ENCODE measurements at regions not wholly inside any gene's neighbourhood (a gene's known extent, or its start where the extent isn't known, plus 50 kb on each side); places are given as distances from the start of the nearest gene placed in this dataset.

GRCh38 chr4:180635281-180635680, 1607.9 kb upstream of the TENM3 start:
- no peak for DNase-seq (ENCODE audit: low read depth in 2 of 2)

GRCh38 chr4:180636696-180637404, 1606.4 kb upstream of the TENM3 start:
- DNase-seq (ENCODE audit: low read depth in 2 of 2) = no peak

GRCh38 chr4:180637616-180638015, 1605.6 kb upstream of the TENM3 start:
- DNase-seq (ENCODE audit: low read depth in 2 of 2) = no peak

GRCh38 chr4:180640193-180640592, 1603.0 kb upstream of the TENM3 start:
- DNase-seq (ENCODE audit: low read depth in 2 of 2) = no peak

GRCh38 chr4:180641495-180641894, 1601.7 kb upstream of the TENM3 start:
- no peak for DNase-seq (ENCODE audit: low read depth in 2 of 2)

GRCh38 chr4:180642732-180643131, 1600.5 kb upstream of the TENM3 start:
- no peak for DNase-seq (ENCODE audit: low read depth in 2 of 2)

GRCh38 chr4:180650273-180650672, 1592.9 kb upstream of the TENM3 start:
- DNase-seq (ENCODE audit: low read depth in 2 of 2) = no peak

GRCh38 chr4:180652533-180652932, 1590.7 kb upstream of the TENM3 start:
- DNase-seq (ENCODE audit: low read depth in 2 of 2) = no peak

- DNase-seq (ENCODE audit: low read depth in 2 of 2) = no peak
Measured at GRCh38 chr4:180655886-180656285, 1587.3 kb upstream of the TENM3 start.

GRCh38 chr4:180657881-180658280, 1585.3 kb upstream of the TENM3 start:
- DNase-seq (ENCODE audit: low read depth in 2 of 2) = no peak

GRCh38 chr4:180664766-180665368, 1578.3 kb upstream of the TENM3 start:
- DNase-seq (ENCODE audit: low read depth in 2 of 2) = peak in 1 of 2 donors; percentile 2

- DNase-seq (ENCODE audit: low read depth in 2 of 2) = no peak
Measured at GRCh38 chr4:180665481-180665880, 1577.7 kb upstream of the TENM3 start.

- no peak for DNase-seq (ENCODE audit: low read depth in 2 of 2)
Measured at GRCh38 chr4:180665994-180666824, 1577.0 kb upstream of the TENM3 start.

- DNase-seq (ENCODE audit: low read depth in 2 of 2) = no peak
Measured at GRCh38 chr4:180668732-180669131, 1574.5 kb upstream of the TENM3 start.

- no peak for DNase-seq (ENCODE audit: low read depth in 2 of 2)
Measured at GRCh38 chr4:180669680-180670079, 1573.5 kb upstream of the TENM3 start.

- no peak for DNase-seq (ENCODE audit: low read depth in 2 of 2)
Measured at GRCh38 chr4:180674619-180675358, 1568.4 kb upstream of the TENM3 start.

GRCh38 chr4:180675359-180675650, 1567.9 kb upstream of the TENM3 start:
- no peak for DNase-seq (ENCODE audit: low read depth in 2 of 2)

- DNase-seq (ENCODE audit: low read depth in 2 of 2) = no peak
Measured at GRCh38 chr4:180680305-180680704, 1562.9 kb upstream of the TENM3 start.

- DNase-seq (ENCODE audit: low read depth in 2 of 2) = no peak
Measured at GRCh38 chr4:180682776-180683175, 1560.4 kb upstream of the TENM3 start.

GRCh38 chr4:180683186-180683585, 1560.0 kb upstream of the TENM3 start:
- no peak for DNase-seq (ENCODE audit: low read depth in 2 of 2)

- no peak for DNase-seq (ENCODE audit: low read depth in 2 of 2)
Measured at GRCh38 chr4:180688480-180688879, 1554.7 kb upstream of the TENM3 start.

GRCh38 chr4:180694875-180695274, 1548.3 kb upstream of the TENM3 start:
- DNase-seq (ENCODE audit: low read depth in 2 of 2) = no peak

Data from stimulated activated CD8-positive, alpha-beta memory T cell treated with anti-CD3 and anti-CD28 coated beads, Interleukin-7, amount 100 ng/mL, for 1 hour (primary cell).